GM12872 (cell line): ENCODE measurements at regions not wholly inside any gene's neighbourhood (a gene's known extent, or its start where the extent isn't known, plus 50 kb on each side); places are given as distances from the start of the nearest gene placed in this dataset.

Source experiments
- TF ChIP-seq, protein P1 (sequence below): IDR thresholded peaks from 3 replicates; pipeline ENCODE4 v1.5.1; 2011; ENCODE audit warnings: low read depth, mild to moderate bottlenecking, low read length, moderate library complexity; ENCODE audit not compliant: insufficient read depth

DNA sequence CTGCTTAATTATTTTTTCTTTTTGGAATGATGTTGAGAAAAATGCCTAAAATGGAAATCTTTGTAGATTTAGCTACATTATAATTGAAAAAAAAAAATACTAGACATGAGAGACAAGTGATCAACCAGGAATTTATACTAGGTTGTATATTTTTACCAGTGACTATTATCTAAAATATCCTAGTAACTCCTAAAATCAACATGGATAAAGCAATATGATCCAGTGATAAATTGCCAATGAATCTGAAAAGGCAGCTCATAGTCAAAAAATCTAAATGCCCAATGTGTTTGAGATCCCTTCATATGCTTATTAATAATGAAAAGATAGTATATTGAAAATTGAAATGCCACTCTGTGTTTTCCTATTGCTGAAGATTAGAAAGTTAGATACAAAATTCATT lies 778.2 kb downstream of the MTRR start:
- TF ChIP-seq, protein P1, sequence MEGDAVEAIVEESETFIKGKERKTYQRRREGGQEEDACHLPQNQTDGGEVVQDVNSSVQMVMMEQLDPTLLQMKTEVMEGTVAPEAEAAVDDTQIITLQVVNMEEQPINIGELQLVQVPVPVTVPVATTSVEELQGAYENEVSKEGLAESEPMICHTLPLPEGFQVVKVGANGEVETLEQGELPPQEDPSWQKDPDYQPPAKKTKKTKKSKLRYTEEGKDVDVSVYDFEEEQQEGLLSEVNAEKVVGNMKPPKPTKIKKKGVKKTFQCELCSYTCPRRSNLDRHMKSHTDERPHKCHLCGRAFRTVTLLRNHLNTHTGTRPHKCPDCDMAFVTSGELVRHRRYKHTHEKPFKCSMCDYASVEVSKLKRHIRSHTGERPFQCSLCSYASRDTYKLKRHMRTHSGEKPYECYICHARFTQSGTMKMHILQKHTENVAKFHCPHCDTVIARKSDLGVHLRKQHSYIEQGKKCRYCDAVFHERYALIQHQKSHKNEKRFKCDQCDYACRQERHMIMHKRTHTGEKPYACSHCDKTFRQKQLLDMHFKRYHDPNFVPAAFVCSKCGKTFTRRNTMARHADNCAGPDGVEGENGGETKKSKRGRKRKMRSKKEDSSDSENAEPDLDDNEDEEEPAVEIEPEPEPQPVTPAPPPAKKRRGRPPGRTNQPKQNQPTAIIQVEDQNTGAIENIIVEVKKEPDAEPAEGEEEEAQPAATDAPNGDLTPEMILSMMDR: no peak

- TF ChIP-seq, protein P1: no peak
These were observed 781.2 kb downstream of the MTRR start for GRCh38 chr5:8650186-8650585.

DNA sequence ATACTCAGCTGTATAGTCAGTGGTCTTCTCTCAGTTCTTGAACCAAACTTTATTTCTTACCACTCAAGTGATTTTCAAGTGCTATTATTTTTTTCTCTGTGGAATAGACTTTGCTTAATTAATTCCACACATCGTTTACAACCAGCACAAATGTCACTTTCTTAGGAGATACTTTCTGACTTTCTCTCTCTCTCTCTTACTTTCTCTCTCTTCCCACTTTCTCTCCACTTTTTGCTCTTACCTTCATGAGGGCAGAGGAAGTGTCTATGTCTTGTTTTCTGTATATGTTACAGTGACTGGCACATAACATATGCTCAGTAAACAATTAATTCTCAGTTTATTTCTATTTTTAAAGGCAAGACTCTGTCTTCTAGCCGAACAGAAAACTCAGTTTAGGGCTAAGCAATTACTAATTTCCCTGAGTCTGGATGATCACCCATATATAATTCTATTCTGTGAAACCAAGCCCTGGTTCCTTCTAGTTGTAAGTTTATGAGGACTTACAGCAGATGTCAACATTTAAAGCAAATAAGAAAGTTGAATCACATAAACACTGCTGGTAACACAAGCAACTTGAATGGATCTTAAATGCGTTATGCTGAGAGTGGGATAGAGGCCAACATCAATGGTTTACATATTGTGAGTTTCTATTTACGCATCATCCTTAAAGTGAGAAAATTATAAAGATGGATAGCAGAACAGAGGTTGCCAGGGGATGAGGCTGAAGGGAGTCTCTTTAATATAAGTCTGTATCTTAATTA lies 791.4 kb downstream of the MTRR start:
- TF ChIP-seq, protein P1: no peak

GRCh38 chr5:8663374-8663773 lies 794.4 kb downstream of the MTRR start:
- TF ChIP-seq, protein P1: no peak

GRCh38 chr5:8675182-8675581 lies 806.2 kb downstream of the MTRR start:
- TF ChIP-seq, protein P1: no peak

GRCh38 chr5:8676695-8677094 lies 807.7 kb downstream of the MTRR start:
- TF ChIP-seq, protein P1: no peak

DNA sequence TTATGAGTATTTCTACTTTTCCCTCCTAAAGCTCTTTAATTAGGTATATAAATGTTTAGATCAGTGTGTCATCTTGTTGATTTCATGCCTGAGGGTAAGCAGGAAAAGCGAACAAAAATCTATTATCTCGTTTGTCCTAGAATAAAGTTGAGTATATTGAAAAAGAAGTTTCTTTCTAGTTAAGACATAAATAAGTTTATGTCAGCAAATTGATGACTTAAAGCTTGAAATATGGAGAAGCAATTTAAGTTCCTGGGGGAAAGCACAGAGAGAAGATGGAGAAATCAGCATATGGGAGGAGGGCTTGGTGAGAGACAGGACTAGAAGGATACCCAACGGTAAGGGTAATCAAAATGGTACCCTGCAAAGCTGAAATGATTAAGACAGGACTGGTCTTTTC lies 813.4 kb downstream of the MTRR start:
- TF ChIP-seq, protein P1: no peak
